ENCODE measurements at regions not wholly inside any gene's neighbourhood (a gene's known extent, or its start where the extent isn't known, plus 50 kb on each side); places are given as distances from the start of the nearest gene placed in this dataset.
"Not testable (repeated sequence)": the region's sequence is repeated elsewhere in the genome, so short reads cannot be mapped to it uniquely, and the experiment has no call there.

DNA sequence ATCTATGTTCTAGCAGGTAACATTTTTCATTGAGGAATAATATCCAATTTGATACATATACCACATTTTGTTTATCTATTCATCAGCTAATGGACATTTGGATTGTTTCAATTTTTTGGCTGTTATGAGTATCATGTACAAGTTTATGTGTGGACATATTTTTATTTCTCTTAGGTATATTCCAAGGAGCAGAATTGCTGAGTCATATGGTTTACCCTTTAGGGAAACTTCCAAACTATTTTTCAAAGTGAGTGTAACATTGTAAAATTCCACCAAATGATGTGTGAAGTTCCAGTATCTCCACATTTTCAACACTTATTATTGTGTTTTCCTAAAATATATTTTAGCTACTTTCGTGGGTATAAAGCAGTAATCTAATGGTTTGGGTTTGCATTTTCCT is 1789.9 kb downstream of the MRPL39 start:
- TF ChIP-seq, protein P1, sequence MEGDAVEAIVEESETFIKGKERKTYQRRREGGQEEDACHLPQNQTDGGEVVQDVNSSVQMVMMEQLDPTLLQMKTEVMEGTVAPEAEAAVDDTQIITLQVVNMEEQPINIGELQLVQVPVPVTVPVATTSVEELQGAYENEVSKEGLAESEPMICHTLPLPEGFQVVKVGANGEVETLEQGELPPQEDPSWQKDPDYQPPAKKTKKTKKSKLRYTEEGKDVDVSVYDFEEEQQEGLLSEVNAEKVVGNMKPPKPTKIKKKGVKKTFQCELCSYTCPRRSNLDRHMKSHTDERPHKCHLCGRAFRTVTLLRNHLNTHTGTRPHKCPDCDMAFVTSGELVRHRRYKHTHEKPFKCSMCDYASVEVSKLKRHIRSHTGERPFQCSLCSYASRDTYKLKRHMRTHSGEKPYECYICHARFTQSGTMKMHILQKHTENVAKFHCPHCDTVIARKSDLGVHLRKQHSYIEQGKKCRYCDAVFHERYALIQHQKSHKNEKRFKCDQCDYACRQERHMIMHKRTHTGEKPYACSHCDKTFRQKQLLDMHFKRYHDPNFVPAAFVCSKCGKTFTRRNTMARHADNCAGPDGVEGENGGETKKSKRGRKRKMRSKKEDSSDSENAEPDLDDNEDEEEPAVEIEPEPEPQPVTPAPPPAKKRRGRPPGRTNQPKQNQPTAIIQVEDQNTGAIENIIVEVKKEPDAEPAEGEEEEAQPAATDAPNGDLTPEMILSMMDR (IDR thresholded peaks at IDR 0.05; ENCODE audit: low read depth, low read length, missing control alignments) = no peak
- H3K4me3 ChIP-seq (ENCODE audit: low read depth, low read length) = no peak overlapping the region
- in situ Hi-C loops (cut with HindIII; ENCODE audit: low sequenced_read_pairs) = no loop called here
- DNase-seq (ENCODE audit: low read depth) = no peak

DNA sequence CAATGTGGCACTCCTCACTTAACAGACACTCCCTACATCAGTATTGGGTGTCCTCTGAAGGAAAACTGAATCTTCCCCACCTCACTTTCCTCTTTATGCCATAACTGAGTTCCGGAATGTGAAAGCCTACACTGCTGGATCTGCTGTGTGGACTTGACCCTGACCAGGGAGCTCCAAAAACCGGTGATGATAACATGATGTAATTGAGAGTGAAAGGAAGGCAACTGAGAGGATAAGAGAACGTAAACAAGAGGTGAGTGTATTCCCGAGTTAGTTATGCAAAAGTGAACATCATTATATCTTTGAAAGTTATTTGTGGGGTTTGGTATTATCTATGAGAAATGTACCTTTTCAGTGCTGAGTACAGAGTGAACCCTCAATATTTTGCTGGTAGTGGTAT is 1794.8 kb downstream of the MRPL39 start:
- no peak overlapping the region for H3K4me3 ChIP-seq (ENCODE audit: low read depth, low read length)
- in situ Hi-C loops (cut with HindIII; ENCODE audit: low sequenced_read_pairs) = no loop called here
- TF ChIP-seq, protein P1 (IDR thresholded peaks at IDR 0.05; ENCODE audit: low read depth, low read length, missing control alignments) = no peak
- DNase-seq (ENCODE audit: low read depth) = no peak

DNA sequence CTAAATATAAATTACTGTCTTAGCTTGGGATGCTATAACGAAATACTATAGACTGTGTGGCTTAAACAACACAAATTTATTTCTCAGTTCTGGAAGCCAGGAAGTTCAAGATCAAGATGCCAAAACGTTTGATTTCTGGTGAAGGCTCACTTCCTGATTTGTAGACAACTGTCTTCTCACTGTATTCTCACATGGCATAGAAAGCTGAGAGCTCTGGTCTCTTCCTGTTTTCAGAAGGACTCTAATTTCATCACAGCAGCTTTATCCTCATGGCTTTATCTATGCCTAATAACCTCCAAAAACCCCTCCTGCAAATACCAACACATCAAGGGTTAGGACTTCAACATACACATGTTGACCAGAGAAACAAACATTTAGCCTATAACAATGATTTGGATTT is 1795.5 kb downstream of the MRPL39 start:
- TF ChIP-seq, protein P1 (IDR thresholded peaks at IDR 0.05; ENCODE audit: low read depth, low read length, missing control alignments) = no peak
- no peak overlapping the region for H3K4me3 ChIP-seq (ENCODE audit: low read depth, low read length)
- no peak for DNase-seq (ENCODE audit: low read depth)
- in situ Hi-C loops (cut with HindIII; ENCODE audit: low sequenced_read_pairs) = no loop called here

DNA sequence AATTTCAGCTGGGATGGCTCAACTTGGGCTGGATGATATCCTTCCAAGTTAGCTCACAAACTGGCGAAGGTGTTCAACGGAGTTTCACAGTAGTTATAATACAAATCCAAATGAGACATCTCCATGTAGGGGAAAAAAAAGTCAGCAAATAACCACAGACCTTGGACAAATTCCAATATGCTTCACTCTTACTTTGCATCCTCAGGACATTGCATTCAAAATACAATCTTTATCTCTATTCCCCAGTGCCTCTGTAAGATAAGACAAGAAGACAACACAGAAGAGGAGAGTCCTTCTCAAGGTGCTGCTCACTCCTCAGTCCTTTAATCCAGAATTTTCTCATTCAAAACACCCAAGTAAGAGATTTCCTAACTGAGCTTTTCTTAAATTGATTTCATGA is 1797.7 kb downstream of the MRPL39 start:
- TF ChIP-seq, protein P1 (IDR thresholded peaks at IDR 0.05; ENCODE audit: low read depth, low read length, missing control alignments) = no peak
- no peak for DNase-seq (ENCODE audit: low read depth)
- no peak overlapping the region for H3K4me3 ChIP-seq (ENCODE audit: low read depth, low read length)
- in situ Hi-C loops (cut with HindIII; ENCODE audit: low sequenced_read_pairs) = no loop called here

DNA sequence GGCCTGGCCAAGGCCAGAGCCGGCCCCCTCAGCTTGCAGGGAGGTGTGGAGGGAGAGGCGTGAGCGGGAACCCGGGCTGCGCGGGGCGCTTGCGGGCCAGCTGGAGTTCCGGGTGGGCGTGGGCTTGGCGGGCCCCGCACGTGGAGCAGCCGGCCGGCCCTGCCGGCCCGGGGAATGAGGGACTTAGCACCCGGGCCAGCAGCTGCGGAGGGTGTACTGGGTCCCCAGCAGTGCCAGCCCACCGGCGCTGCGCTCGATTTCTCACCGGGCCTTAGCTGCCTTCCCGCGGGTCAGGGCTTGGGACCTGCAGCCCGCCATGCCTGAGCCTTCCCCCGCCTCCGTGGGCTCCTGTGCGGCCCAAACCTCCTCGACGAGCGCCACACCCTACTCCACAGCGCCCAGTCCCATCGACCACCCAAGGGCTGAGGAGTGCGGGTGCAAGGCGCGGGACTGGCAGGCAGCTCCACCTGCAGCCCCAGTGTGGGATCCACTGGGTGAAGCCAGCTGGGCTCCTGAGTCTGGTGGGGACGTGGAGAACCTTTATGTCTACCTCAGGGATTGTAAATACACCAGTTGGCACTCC is 1800.2 kb downstream of the MRPL39 start:
- H3K4me3 ChIP-seq (ENCODE audit: low read depth, low read length); in situ Hi-C loops (cut with HindIII; ENCODE audit: low sequenced_read_pairs); DNase-seq (ENCODE audit: low read depth): not testable (repeated sequence)

DNA sequence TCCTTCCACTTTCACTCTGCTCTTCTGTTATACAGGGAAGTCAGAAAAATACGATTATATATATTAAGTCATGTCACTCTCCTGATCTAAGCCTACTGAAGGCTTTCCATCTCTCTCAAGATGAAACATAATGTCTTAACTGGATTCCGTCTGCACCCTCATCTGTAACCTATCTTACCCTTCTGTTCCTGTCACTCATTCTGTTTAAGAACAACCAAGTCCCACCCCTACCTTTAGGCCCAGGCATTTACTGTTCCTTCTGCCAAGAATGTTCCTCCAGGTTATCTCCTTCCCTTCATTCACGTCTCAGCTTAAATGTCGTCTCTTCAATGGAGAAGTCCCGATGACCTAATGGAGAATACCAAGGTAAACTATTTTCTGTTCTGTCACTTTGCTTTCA is 1802.4 kb downstream of the MRPL39 start:
- no peak for DNase-seq (ENCODE audit: low read depth)
- TF ChIP-seq, protein P1 (IDR thresholded peaks at IDR 0.05; ENCODE audit: low read depth, low read length, missing control alignments) = no peak
- in situ Hi-C loops (cut with HindIII; ENCODE audit: low sequenced_read_pairs) = no loop called here
- H3K4me3 ChIP-seq (ENCODE audit: low read depth, low read length) = no peak overlapping the region

DNA sequence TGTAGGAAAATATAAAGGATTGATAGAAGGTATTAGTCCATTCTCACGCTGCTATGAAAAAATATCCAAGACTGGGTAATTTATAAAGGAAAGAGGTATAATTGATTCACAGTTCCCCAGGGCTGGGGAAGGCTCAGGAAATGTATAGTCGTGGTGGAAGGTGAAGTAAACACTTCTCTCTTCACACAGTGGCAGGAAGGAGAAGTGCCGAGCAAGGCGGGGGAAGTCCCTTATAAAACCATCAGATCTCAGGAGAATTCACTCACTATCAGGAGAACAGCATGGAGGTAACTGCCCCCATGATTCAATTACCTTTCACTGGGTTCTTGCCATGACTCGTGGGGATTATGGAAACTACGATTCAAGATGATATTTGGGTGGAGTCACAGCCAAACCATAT is 1806.0 kb downstream of the MRPL39 start:
- no peak overlapping the region for H3K4me3 ChIP-seq (ENCODE audit: low read depth, low read length)
- no peak for DNase-seq (ENCODE audit: low read depth)
- TF ChIP-seq, protein P1 (IDR thresholded peaks at IDR 0.05; ENCODE audit: low read depth, low read length, missing control alignments) = no peak
- in situ Hi-C loops (cut with HindIII; ENCODE audit: low sequenced_read_pairs) = no loop called here
